ENCODE measurements at regions not wholly inside any gene's neighbourhood (a gene's known extent, or its start where the extent isn't known, plus 50 kb on each side); places are given as distances from the start of the nearest gene placed in this dataset.

DNA sequence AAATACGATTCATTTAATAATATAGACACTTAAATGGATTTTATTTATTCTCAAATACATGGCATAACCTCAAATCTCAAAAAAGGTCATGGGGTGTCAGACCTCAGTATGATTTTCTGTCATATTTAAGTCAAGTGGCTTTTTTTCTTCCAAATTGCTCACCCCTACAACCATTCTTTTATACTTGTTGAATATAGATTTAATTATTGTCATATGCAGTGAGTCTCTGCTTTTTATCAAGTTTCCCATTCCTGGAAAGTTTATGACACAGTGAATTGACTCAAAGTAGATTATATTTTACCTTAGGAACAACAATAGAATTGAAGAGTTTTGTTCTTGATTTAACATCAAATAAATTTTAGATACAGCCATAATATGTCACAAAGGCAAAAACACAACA is 59.5 kb upstream of the IRF2BP2 start:
- Histone ChIP-seq H3K27me3 (ENCODE audit: low read length) (no peaks in the 10 kb centered on the region), H2AFZ (ENCODE audit: low read length) (no peak overlapping the region), H3K36me3 (ENCODE audit: insufficient read depth, low read length) (no peaks in the 10 kb centered on the region), H3K4me2 (ENCODE audit: low read depth, low read length, poor library complexity, severe bottlenecking) (no peak overlapping the region), H3K27ac (ENCODE audit: low read length) (no peak overlapping the region), H3K9me3 (ENCODE audit: low read length) (no peaks in the 10 kb centered on the region), H3K9me2 (replicated peaks; ENCODE audit: insufficient read depth, low read length) (no peaks in the 10 kb centered on the region), H4K20me1 (ENCODE audit: insufficient read depth, low read depth, low read length) (no peaks in the 10 kb centered on the region), H3K9ac (ENCODE audit: low read length) (no peak overlapping the region), H3K79me2 (ENCODE audit: low read length) (no peaks in the 10 kb centered on the region), H3K4me3 (ENCODE audit: low read length) (no peak overlapping the region), H3K4me1 (ENCODE audit: low read length) (no peaks in the 10 kb centered on the region)
- no peak for DNase-seq

DNA sequence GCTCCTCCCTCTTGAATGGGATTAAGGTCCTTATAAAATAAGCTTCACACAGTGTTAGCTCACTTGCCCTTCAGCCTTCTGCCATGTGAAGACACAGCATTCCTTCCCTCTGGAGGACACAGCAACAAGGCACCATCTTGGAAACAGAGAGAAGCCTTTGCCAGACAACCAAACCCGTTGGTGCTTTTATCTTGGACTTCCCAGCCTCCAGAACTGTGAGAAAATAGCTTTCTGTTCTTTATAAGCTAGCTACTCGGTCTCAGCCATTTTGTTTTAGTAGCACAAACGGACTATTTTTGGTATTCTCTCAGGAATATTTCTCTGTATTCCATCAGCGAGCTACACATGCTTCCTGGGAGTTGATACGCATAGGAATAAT is 58.6 kb upstream of the IRF2BP2 start:
- Histone ChIP-seq H3K9me3 (ENCODE audit: low read length) (no peaks in the 10 kb centered on the region), H4K20me1 (ENCODE audit: insufficient read depth, low read depth, low read length) (no peaks in the 10 kb centered on the region), H3K4me3 (ENCODE audit: low read length) (no peak overlapping the region), H3K4me2 (ENCODE audit: low read depth, low read length, poor library complexity, severe bottlenecking) (no peak overlapping the region), H3K4me1 (ENCODE audit: low read length) (no peaks in the 10 kb centered on the region), H3K79me2 (ENCODE audit: low read length) (no peaks in the 10 kb centered on the region), H3K9ac (ENCODE audit: low read length) (no peak overlapping the region), H2AFZ (ENCODE audit: low read length) (no peak overlapping the region), H3K9me2 (replicated peaks; ENCODE audit: insufficient read depth, low read length) (no peaks in the 10 kb centered on the region), H3K36me3 (ENCODE audit: insufficient read depth, low read length) (no peaks in the 10 kb centered on the region), H3K27ac (ENCODE audit: low read length) (no peak overlapping the region), H3K27me3 (ENCODE audit: low read length) (no peaks in the 10 kb centered on the region)
- no peak for DNase-seq

DNA sequence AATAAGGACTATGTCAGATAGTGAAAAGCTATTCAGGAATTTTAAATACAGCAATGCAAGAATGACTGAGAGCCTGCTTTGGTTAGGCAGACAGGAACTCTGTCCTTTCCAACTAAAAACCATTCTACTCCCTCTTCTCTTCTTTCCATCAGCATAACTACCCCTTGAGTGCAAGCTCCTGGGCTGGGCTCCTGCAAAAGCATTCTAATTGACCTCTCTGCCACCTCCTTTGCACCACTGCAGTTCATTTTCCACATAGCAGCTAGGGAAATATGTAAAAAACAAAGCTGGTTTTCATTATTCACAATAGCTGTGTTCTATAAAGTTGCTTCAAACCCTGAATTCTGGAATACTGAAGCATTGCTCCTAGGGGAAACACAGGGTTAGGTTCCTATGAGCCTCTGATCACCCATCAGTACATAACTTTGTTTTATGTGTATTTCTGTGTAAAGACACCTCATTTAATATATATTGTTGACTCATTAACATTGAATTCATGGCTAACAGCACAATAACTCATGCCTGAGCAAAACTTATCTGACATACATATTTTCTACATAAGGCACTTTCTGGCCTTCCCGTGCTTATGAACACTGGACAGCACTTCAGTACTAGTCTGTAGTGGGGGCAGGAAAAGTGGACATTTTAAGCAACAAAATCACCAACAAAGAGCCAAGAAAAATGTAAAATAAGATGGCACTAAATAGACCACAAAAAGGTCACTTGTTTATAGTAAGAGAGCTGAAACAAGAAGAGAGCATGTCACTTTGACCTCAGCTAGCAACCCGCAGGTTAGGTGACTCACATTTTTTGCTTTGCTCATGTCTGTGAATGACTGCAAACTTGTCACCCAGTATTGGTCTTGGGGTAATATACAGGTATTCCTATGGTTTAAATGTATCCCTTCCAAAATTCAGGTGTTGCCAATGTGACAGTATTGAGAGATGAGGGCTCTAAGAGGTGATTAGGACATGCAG is 57.9 kb upstream of the IRF2BP2 start:
- no peaks in the 10 kb centered on the region for H3K36me3 ChIP-seq (ENCODE audit: insufficient read depth, low read length)
- no peak overlapping the region for H2AFZ ChIP-seq (ENCODE audit: low read length)
- H3K27ac ChIP-seq (ENCODE audit: low read length) = no peak overlapping the region
- no peaks in the 10 kb centered on the region for H3K27me3 ChIP-seq (ENCODE audit: low read length)
- H4K20me1 ChIP-seq (ENCODE audit: insufficient read depth, low read depth, low read length) = no peaks in the 10 kb centered on the region
- no peak for DNase-seq
- no peak overlapping the region for H3K9ac ChIP-seq (ENCODE audit: low read length)
- no peak overlapping the region for H3K4me3 ChIP-seq (ENCODE audit: low read length)
- H3K4me2 ChIP-seq (ENCODE audit: low read depth, low read length, poor library complexity, severe bottlenecking) = no peak overlapping the region
- no peaks in the 10 kb centered on the region for H3K79me2 ChIP-seq (ENCODE audit: low read length)
- no peaks in the 10 kb centered on the region for H3K9me2 ChIP-seq (replicated peaks; ENCODE audit: insufficient read depth, low read length)
- H3K4me1 ChIP-seq (ENCODE audit: low read length) = no peaks in the 10 kb centered on the region
- H3K9me3 ChIP-seq (ENCODE audit: low read length) = no peaks in the 10 kb centered on the region

GRCh38 chr1:234666761-234667160 is 56.8 kb upstream of the IRF2BP2 start:
- Histone ChIP-seq H3K4me1 (ENCODE audit: low read length) (no peaks in the 10 kb centered on the region), H3K27ac (ENCODE audit: low read length) (no peak overlapping the region), H3K9me2 (replicated peaks; ENCODE audit: insufficient read depth, low read length) (no peaks in the 10 kb centered on the region), H3K9ac (ENCODE audit: low read length) (no peak overlapping the region), H3K27me3 (ENCODE audit: low read length) (no peaks in the 10 kb centered on the region), H3K9me3 (ENCODE audit: low read length) (no peaks in the 10 kb centered on the region), H3K4me3 (ENCODE audit: low read length) (no peak overlapping the region), H3K36me3 (ENCODE audit: insufficient read depth, low read length) (no peaks in the 10 kb centered on the region), H4K20me1 (ENCODE audit: insufficient read depth, low read depth, low read length) (no peaks in the 10 kb centered on the region), H3K4me2 (ENCODE audit: low read depth, low read length, poor library complexity, severe bottlenecking) (no peak overlapping the region), H3K79me2 (ENCODE audit: low read length) (no peaks in the 10 kb centered on the region), H2AFZ (ENCODE audit: low read length) (no peak overlapping the region)
- DNase-seq = no peak

GRCh38 chr1:234665975-234666605 is 56.1 kb upstream of the IRF2BP2 start:
- H2AFZ ChIP-seq (ENCODE audit: low read length) = no peak overlapping the region
- H3K79me2 ChIP-seq (ENCODE audit: low read length) = no peaks in the 10 kb centered on the region
- H3K27ac ChIP-seq (ENCODE audit: low read length) = no peak overlapping the region
- no peaks in the 10 kb centered on the region for H3K36me3 ChIP-seq (ENCODE audit: insufficient read depth, low read length)
- H3K4me1 ChIP-seq (ENCODE audit: low read length) = no peaks in the 10 kb centered on the region
- H3K9me3 ChIP-seq (ENCODE audit: low read length) = no peaks in the 10 kb centered on the region
- DNase-seq = no peak
- no peak overlapping the region for H3K9ac ChIP-seq (ENCODE audit: low read length)
- H3K4me2 ChIP-seq (ENCODE audit: low read depth, low read length, poor library complexity, severe bottlenecking) = no peak overlapping the region
- no peaks in the 10 kb centered on the region for H3K9me2 ChIP-seq (replicated peaks; ENCODE audit: insufficient read depth, low read length)
- no peak overlapping the region for H3K4me3 ChIP-seq (ENCODE audit: low read length)
- no peaks in the 10 kb centered on the region for H3K27me3 ChIP-seq (ENCODE audit: low read length)
- H4K20me1 ChIP-seq (ENCODE audit: insufficient read depth, low read depth, low read length) = no peaks in the 10 kb centered on the region

GRCh38 chr1:234662148-234662547 is 52.2 kb upstream of the IRF2BP2 start:
- no peaks in the 10 kb centered on the region for H3K9me2 ChIP-seq (replicated peaks; ENCODE audit: insufficient read depth, low read length)
- H4K20me1 ChIP-seq (ENCODE audit: insufficient read depth, low read depth, low read length) = no peaks in the 10 kb centered on the region
- no peaks in the 10 kb centered on the region for H3K4me1 ChIP-seq (ENCODE audit: low read length)
- H3K9me3 ChIP-seq (ENCODE audit: low read length) = no peaks in the 10 kb centered on the region
- H3K36me3 ChIP-seq (ENCODE audit: insufficient read depth, low read length) = no peaks in the 10 kb centered on the region
- H3K27ac ChIP-seq (ENCODE audit: low read length) = no peak overlapping the region
- no peak overlapping the region for H3K4me3 ChIP-seq (ENCODE audit: low read length)
- no peak overlapping the region for H2AFZ ChIP-seq (ENCODE audit: low read length)
- no peak overlapping the region for H3K4me2 ChIP-seq (ENCODE audit: low read depth, low read length, poor library complexity, severe bottlenecking)
- DNase-seq = no peak
- H3K9ac ChIP-seq (ENCODE audit: low read length) = no peak overlapping the region
- H3K79me2 ChIP-seq (ENCODE audit: low read length) = no peaks in the 10 kb centered on the region
- H3K27me3 ChIP-seq (ENCODE audit: low read length) = no peaks in the 10 kb centered on the region

DNA sequence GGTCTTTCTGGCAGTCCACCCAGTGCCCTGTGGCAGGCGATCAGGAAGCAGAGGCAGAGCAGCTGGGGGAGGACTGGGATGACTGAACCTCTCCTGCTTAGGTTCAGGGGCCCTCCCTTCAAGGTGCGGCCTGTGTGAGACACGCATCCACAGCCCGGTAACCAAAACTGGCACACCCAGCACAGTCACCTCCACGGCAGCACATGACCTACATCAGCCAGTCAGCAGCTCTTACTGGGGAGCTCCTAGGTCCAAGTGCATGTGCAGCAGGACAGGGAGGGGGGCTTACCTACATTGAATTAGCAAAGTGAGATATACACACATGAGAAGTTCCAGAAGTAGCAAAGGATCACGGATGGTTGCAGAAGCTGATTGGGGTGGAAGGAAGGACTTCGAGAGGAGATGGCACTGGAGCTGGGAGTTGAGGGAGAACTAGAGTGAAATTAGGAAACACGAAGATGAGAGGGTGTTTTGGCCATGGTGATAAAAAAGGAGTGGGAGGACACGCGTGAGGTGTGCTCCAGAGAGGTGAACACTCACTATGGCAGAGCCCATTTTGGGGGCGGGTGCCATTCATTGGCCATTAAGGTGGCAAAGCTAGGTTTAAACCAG is 51.4 kb upstream of the IRF2BP2 start:
- H3K9ac ChIP-seq (ENCODE audit: low read length) = no peak overlapping the region
- no peaks in the 10 kb centered on the region for H3K4me1 ChIP-seq (ENCODE audit: low read length)
- no peaks in the 10 kb centered on the region for H3K9me2 ChIP-seq (replicated peaks; ENCODE audit: insufficient read depth, low read length)
- no peak overlapping the region for H3K4me2 ChIP-seq (ENCODE audit: low read depth, low read length, poor library complexity, severe bottlenecking)
- no peaks in the 10 kb centered on the region for H4K20me1 ChIP-seq (ENCODE audit: insufficient read depth, low read depth, low read length)
- no peaks in the 10 kb centered on the region for H3K36me3 ChIP-seq (ENCODE audit: insufficient read depth, low read length)
- H3K4me3 ChIP-seq (ENCODE audit: low read length) = no peak overlapping the region
- no peaks in the 10 kb centered on the region for H3K27me3 ChIP-seq (ENCODE audit: low read length)
- no peaks in the 10 kb centered on the region for H3K79me2 ChIP-seq (ENCODE audit: low read length)
- DNase-seq = no peak
- H2AFZ ChIP-seq (ENCODE audit: low read length) = no peak overlapping the region
- no peaks in the 10 kb centered on the region for H3K9me3 ChIP-seq (ENCODE audit: low read length)
- no peak overlapping the region for H3K27ac ChIP-seq (ENCODE audit: low read length)

GRCh38 chr1:234660536-234661316 is 50.7 kb upstream of the IRF2BP2 start:
- DNase-seq = no peak
- Histone ChIP-seq H3K9me2 (replicated peaks; ENCODE audit: insufficient read depth, low read length) (no peaks in the 10 kb centered on the region), H3K9me3 (ENCODE audit: low read length) (no peaks in the 10 kb centered on the region), H3K4me1 (ENCODE audit: low read length) (no peaks in the 10 kb centered on the region), H3K9ac (ENCODE audit: low read length) (no peak overlapping the region), H3K27ac (ENCODE audit: low read length) (no peak overlapping the region), H4K20me1 (ENCODE audit: insufficient read depth, low read depth, low read length) (no peaks in the 10 kb centered on the region), H3K79me2 (ENCODE audit: low read length) (no peaks in the 10 kb centered on the region), H3K4me3 (ENCODE audit: low read length) (no peak overlapping the region), H3K4me2 (ENCODE audit: low read depth, low read length, poor library complexity, severe bottlenecking) (no peak overlapping the region), H3K36me3 (ENCODE audit: insufficient read depth, low read length) (no peaks in the 10 kb centered on the region), H2AFZ (ENCODE audit: low read length) (no peak overlapping the region), H3K27me3 (ENCODE audit: low read length) (no peaks in the 10 kb centered on the region)

Measured in Karpas-422 (cell line).